GM18907 (cell line): ENCODE measurements at regions not wholly inside any gene's neighbourhood (a gene's known extent, or its start where the extent isn't known, plus 50 kb on each side); places are given as distances from the start of the nearest gene placed in this dataset.

Experiments
- ATAC-seq: cut with Tn5 transposase; IDR thresholded peaks from one replicate; pipeline ENCODE4 v1.9.1; 2021; ENCODE audit warnings: mild to moderate bottlenecking, moderate library complexity; ENCODE audit not compliant: unreplicated experiment

DNA sequence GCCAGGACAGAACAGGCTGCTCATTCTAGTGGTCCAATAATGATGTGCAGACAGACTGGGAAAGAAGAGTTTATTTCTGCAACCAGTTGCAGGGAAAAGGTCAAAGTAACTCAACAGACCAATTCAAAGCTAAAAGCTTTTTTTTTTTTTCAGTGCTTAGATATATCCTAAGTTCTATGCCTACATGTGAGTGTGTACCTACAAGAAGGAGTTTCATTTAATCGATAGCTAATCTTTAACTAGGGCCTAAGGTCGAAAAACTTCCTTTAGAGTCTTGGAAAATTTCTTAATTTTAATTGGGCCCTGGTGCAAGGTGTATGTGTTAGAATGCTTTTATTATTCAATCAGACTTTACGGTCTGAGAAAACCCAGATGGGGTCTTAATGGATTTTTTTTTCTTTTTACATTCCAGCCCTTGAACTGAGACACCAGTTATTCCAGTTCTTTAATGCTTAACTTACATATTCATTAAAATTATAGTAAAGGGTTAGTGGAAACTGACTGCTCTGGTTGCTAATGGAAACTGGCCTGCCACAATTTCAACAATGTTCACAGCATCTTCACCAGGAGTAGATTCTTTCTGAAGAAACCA, 365.3 kb downstream of the MTRR start:
- no peak for ATAC-seq

DNA sequence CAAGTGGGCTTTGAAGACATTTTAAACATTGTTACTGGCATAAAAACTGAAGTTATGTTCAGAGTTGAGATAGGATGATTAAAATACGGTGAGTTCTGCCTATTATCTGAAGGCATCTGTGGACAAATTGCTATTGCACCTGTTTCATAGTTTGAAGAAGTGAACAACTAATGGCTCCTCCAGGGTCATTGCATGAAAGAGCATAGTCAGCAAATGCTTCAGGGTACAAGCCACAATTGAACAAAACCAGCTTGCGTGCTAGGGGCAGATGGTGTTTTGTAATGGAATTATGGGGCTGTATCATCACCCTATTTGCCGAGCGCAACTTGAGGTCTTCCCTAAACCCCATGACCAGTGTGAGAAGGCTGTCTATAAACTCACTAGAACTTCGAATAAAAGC, 369.1 kb downstream of the MTRR start:
- no peak for ATAC-seq

DNA sequence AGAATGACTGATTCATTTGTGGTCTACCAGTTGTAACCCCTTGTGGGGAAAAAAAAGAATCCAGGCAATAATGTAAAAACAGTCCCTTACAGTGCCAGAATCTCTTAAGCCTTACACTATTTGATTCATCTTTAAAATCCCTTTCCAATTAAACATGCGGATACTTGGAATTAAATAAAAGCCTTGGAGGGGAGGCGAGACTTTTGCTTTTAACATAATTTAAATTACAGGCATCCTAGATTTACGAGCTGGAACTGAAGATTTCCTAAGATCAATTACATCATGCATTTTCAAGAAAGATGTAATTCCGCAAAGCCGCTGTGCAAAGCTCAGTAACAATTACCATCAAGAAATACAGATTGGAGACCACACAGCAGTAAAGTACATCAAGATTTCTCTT, 370.2 kb downstream of the MTRR start:
- no peak for ATAC-seq

GRCh38 chr5:8239646-8240045, 370.7 kb downstream of the MTRR start:
- no peak for ATAC-seq

DNA sequence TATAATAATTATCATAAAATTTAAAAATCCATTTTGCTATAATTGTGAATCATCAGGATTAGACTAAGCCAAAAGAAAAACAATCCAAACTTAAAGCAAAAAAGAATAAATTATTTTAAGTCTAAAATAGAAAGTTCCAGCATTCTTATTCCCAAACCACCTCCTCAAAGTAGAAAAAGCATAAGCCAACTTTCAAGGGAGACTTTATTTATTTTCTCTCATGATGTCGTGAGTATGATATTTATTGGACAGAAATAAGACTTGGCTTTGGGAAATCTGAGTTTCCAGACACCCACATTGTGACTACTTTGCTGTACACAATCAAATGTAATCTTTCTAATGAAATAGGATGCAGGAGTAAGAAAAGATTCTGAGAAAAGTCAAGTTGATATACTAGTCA, 372.1 kb downstream of the MTRR start:
- ATAC-seq = no peak

- no peak for ATAC-seq
These were observed 372.6 kb downstream of the MTRR start for GRCh38 chr5:8241558-8241957.

- no peak for ATAC-seq
These were observed 378.3 kb downstream of the MTRR start for GRCh38 chr5:8247049-8247899.

DNA sequence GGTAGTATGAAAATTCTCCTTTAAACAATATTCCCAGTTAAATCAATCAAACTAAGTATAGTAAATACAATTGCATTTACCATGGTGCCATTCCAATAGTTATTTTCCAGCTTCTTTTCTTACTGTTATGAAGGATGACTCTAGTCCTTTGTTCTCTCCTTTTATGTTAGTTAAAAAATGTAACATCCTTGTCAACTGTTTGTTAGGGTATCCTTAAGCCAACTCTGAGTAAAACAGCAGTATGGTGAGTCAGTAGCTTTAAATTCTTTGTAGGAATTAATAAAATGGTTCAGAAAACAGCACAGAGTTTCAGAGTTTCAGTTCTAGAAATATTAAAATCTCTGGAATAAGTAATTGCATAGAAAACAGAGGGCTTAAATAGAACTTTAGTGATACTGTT, 384.4 kb downstream of the MTRR start:
- no peak for ATAC-seq

DNA sequence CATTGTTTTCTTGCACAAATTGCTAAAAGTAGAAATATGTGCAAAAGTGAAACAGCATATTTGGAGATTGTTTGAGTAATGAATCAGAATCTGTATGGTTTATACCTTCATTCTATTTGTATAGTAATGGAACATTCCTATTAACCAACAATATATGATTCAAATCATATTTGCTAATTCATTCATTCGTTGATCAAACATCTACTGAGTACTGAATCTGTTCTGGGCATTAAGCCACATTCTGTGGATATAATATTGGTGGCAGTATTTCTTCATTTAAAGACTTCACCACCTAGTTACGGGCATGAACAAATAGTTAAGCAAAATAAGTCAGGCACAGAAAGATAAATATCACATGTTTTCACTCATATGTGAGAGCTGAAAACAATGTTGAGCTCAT, 385.7 kb downstream of the MTRR start:
- no peak for ATAC-seq

- no peak for ATAC-seq
These were observed 389.9 kb downstream of the MTRR start for GRCh38 chr5:8258801-8259200.

- no peak for ATAC-seq
These were observed 401.3 kb downstream of the MTRR start for GRCh38 chr5:8270246-8270645.

- no peak for ATAC-seq
These were observed 411.9 kb downstream of the MTRR start for GRCh38 chr5:8280711-8281363.

DNA sequence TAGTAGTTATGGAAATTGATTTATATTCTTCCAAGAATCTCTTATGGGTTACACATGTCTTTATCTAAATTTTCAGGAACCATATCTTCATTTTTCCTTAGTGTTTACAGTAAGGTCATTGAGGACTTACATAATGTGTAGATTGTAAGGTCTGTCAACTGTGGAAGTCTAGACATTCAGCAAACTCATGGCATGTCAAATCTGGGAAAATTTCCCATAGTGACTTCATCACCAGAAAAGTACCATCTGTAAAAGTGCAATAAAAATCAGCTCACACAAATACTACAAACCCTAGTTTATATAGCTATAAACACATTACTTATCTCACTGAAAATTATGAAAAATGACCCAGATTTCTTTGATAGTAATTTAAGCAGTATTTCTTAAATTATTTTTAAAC, 419.4 kb downstream of the MTRR start:
- no peak for ATAC-seq

DNA sequence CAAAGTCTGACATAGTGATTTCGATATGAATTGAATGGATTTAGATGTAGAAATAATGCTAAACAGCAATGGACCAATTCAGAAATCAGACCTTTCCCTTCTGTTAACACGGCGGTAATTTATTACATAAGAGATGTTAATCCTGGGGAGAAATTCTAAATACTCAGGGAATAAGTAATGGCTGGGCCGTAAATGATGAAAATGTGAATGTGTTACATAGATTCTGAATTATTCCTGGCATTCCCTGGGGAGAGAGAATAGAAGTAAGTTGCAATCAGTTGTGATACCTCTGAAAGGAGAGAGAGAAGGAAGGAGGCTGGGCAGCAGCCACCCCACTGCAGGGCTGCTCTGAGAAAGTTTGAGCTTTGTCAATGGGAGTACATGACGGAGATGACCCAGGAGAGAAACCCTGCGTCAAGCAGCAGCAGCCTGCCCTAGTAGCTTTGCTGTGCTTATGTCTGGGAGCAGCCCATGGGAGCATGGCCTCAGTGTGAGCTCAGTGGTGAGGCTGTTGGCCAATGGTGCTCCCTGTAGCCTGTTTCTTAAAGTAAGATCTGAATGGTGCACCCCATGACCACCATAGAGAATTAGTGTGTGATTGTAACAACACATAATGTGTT, 420.1 kb downstream of the MTRR start:
- ATAC-seq = no peak

DNA sequence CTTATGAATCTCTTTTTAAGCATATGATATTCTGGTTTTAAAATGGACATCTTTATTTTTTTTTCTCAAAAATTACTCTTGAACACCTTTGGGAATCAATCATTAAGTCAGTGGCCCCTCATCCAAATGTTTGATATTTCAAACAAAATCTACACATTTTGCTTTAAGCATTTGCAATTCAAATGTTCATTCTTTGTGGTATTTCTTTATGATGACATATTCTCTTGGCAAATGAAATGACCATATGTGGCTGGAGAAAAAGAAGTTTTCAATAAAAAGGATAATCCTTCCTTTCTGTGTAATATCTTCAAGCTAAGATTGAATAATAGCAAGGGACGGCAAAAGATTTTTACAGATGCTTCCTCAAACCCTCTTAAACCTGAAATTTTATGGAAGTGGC, 420.8 kb downstream of the MTRR start:
- ATAC-seq = no peak

- no peak for ATAC-seq
These were observed 421.8 kb downstream of the MTRR start for GRCh38 chr5:8290721-8291120.

GRCh38 chr5:8291641-8292040, 422.7 kb downstream of the MTRR start:
- ATAC-seq = no peak

- no peak for ATAC-seq
These were observed 426.2 kb downstream of the MTRR start for GRCh38 chr5:8295141-8295540.

- no peak for ATAC-seq
These were observed 430.8 kb downstream of the MTRR start for GRCh38 chr5:8299716-8300115.

- no peak for ATAC-seq
These were observed 435.4 kb downstream of the MTRR start for GRCh38 chr5:8304341-8304740.

- ATAC-seq = no peak
These were observed 437.4 kb downstream of the MTRR start for GRCh38 chr5:8306288-8306896.
